ENCODE measurements at regions not wholly inside any gene's neighbourhood (a gene's known extent, or its start where the extent isn't known, plus 50 kb on each side); places are given as distances from the start of the nearest gene placed in this dataset.

DNA sequence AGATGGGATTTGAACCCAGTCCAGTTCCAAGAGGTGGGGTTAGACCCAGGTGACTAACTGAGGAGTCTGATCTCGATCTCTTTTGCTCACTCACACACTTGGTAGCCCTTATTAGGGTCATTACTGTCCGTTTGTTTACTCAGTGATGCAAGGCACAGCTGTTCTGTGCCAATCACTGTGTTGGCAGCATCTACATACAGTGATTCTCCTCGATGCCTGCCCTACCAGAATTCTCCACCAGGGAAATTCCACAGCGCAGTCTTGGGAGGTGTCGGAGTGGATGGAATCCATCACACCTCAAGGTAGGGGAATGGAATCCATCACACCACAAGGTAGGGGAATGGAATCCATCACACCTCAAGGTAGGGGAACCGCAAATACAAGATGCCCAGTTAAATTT, 279.6 kb downstream of the MAF start:
- no peaks in the 10 kb centered on the region for H3F3A ChIP-seq (ENCODE audit: insufficient read depth, low read length)
- H3K9ac ChIP-seq (ENCODE audit: low read length), result no peak overlapping the region
- H3K4me3 ChIP-seq (ENCODE audit: low read length), result no peak overlapping the region
- H2AFZ ChIP-seq (ENCODE audit: low read length), result no peak overlapping the region
- no peaks in the 10 kb centered on the region for H4K20me1 ChIP-seq (ENCODE audit: insufficient read depth, low read length)
- no peak for DNase-seq
- no peak overlapping the region for H3K27ac ChIP-seq (ENCODE audit: low read length)
- no peaks in the 10 kb centered on the region for H3K4me1 ChIP-seq (ENCODE audit: low read length)
- H3K27me3 ChIP-seq (replicated peaks; ENCODE audit: insufficient read depth, low read length), result no peaks in the 10 kb centered on the region
- TF ChIP-seq, protein P1, sequence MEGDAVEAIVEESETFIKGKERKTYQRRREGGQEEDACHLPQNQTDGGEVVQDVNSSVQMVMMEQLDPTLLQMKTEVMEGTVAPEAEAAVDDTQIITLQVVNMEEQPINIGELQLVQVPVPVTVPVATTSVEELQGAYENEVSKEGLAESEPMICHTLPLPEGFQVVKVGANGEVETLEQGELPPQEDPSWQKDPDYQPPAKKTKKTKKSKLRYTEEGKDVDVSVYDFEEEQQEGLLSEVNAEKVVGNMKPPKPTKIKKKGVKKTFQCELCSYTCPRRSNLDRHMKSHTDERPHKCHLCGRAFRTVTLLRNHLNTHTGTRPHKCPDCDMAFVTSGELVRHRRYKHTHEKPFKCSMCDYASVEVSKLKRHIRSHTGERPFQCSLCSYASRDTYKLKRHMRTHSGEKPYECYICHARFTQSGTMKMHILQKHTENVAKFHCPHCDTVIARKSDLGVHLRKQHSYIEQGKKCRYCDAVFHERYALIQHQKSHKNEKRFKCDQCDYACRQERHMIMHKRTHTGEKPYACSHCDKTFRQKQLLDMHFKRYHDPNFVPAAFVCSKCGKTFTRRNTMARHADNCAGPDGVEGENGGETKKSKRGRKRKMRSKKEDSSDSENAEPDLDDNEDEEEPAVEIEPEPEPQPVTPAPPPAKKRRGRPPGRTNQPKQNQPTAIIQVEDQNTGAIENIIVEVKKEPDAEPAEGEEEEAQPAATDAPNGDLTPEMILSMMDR (IDR thresholded peaks at IDR 0.05; ENCODE audit: low read length), result no peak
- TF ChIP-seq EZH2 (optimal IDR thresholded peaks at IDR 0.05; ENCODE audit: low read depth, low read length) (no peak), EZH2phosphoT487 (IDR thresholded peaks at IDR 0.05; ENCODE audit: low read length) (no peak)
- H3K9me2 ChIP-seq (replicated peaks; ENCODE audit: insufficient read depth, low read length), result no peaks in the 10 kb centered on the region
- no peak overlapping the region for H3K4me2 ChIP-seq (ENCODE audit: low read depth, low read length)
- no peaks in the 10 kb centered on the region for H3K79me2 ChIP-seq (ENCODE audit: low read length)
- H3K9me3 ChIP-seq (replicated peaks; ENCODE audit: insufficient read depth, low read length), result no peaks in the 10 kb centered on the region
- no peaks in the 10 kb centered on the region for H3K36me3 ChIP-seq (replicated peaks; ENCODE audit: insufficient read depth, low read length)

DNA sequence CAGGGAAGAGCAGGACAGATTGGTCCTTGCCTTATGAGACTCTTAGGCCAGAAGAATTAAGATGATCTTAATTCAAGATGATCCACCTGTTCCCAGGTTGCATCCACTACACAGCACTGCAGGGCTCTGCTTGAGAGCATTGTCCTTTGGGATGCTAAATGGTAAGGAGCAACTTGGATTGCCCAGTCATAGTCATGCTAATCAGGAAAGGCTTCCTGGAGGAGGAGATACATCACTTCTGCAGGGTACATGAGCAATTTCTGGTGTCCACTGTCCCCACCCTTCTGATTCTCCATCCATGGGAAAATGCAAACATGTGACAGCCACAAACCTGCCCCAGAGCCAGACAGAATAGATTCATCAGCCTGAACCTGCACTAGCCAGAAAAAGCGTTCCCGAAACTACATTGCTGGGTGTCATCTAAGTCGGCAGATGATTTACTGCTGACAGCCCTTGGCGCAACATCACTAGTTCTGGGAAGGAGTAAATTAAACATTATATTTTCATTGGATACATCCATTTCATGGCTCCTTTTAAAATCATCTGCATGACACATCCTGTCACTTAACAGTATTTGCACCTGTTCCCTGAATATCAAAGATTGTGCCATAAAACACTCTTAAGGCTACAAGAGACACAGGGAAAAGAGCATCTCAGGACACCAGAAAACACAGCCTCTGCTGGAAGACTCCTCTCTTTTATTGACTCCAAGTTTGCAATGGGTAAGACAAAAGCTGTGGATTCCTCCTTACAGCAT, 282.2 kb downstream of the MAF start:
- no peaks in the 10 kb centered on the region for H3F3A ChIP-seq (ENCODE audit: insufficient read depth, low read length)
- TF ChIP-seq EZH2 (optimal IDR thresholded peaks at IDR 0.05; ENCODE audit: low read depth, low read length), result no peak
- H3K4me2 ChIP-seq (ENCODE audit: low read depth, low read length), result no peak overlapping the region

DNA sequence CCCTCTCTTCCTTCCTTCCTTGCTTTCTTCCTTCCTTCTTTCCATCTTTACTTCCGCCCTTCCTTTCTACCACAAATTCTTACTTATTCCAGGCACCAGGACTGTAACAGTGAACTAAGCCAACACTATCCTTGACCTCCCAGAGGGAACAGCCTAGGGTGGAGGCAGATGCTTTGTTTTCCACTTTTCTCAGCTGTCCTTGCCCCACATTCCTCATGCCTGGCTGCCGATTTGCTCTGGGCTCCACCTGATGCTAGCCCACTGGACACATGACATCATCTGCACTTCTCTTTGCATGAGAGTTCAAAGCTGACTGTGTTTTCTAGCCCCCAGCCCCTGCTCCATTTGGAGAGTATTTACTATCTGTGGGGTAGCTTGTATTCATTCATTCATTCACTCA, 283.0 kb downstream of the MAF start:
- H3K27me3 ChIP-seq (replicated peaks; ENCODE audit: insufficient read depth, low read length), result no peaks in the 10 kb centered on the region
- no peaks in the 10 kb centered on the region for H4K20me1 ChIP-seq (ENCODE audit: insufficient read depth, low read length)
- H3K36me3 ChIP-seq (replicated peaks; ENCODE audit: insufficient read depth, low read length), result no peaks in the 10 kb centered on the region
- no peak overlapping the region for H3K9ac ChIP-seq (ENCODE audit: low read length)
- DNase-seq, result no peak
- no peaks in the 10 kb centered on the region for H3K9me2 ChIP-seq (replicated peaks; ENCODE audit: insufficient read depth, low read length)
- H3K27ac ChIP-seq (ENCODE audit: low read length), result no peak overlapping the region
- no peaks in the 10 kb centered on the region for H3K79me2 ChIP-seq (ENCODE audit: low read length)
- H3K4me1 ChIP-seq (ENCODE audit: low read length), result no peaks in the 10 kb centered on the region
- TF ChIP-seq EZH2 (optimal IDR thresholded peaks at IDR 0.05; ENCODE audit: low read depth, low read length) (no peak), EZH2phosphoT487 (IDR thresholded peaks at IDR 0.05; ENCODE audit: low read length) (no peak)
- TF ChIP-seq, protein P1 (IDR thresholded peaks at IDR 0.05; ENCODE audit: low read length), result no peak
- H3F3A ChIP-seq (ENCODE audit: insufficient read depth, low read length), result no peaks in the 10 kb centered on the region
- H3K4me3 ChIP-seq (ENCODE audit: low read length), result no peak overlapping the region
- H3K9me3 ChIP-seq (replicated peaks; ENCODE audit: insufficient read depth, low read length), result no peaks in the 10 kb centered on the region
- no peak overlapping the region for H2AFZ ChIP-seq (ENCODE audit: low read length)
- no peak overlapping the region for H3K4me2 ChIP-seq (ENCODE audit: low read depth, low read length)

More for the DNA sequence above, 282.2 kb downstream of the MAF start:
- no peaks in the 10 kb centered on the region for H3K27me3 ChIP-seq (replicated peaks; ENCODE audit: insufficient read depth, low read length)
- H3K79me2 ChIP-seq (ENCODE audit: low read length), result no peaks in the 10 kb centered on the region
- H3K27ac ChIP-seq (ENCODE audit: low read length), result no peak overlapping the region
- no peaks in the 10 kb centered on the region for H3K4me1 ChIP-seq (ENCODE audit: low read length)
- no peak overlapping the region for H3K9ac ChIP-seq (ENCODE audit: low read length)
- H2AFZ ChIP-seq (ENCODE audit: low read length), result no peak overlapping the region
- H3K9me3 ChIP-seq (replicated peaks; ENCODE audit: insufficient read depth, low read length), result no peaks in the 10 kb centered on the region
- no peak overlapping the region for H3K4me3 ChIP-seq (ENCODE audit: low read length)
- H3K9me2 ChIP-seq (replicated peaks; ENCODE audit: insufficient read depth, low read length), result no peaks in the 10 kb centered on the region
- H3K36me3 ChIP-seq (replicated peaks; ENCODE audit: insufficient read depth, low read length), result no peaks in the 10 kb centered on the region
- no peak for DNase-seq
- H4K20me1 ChIP-seq (ENCODE audit: insufficient read depth, low read length), result no peaks in the 10 kb centered on the region

DNA sequence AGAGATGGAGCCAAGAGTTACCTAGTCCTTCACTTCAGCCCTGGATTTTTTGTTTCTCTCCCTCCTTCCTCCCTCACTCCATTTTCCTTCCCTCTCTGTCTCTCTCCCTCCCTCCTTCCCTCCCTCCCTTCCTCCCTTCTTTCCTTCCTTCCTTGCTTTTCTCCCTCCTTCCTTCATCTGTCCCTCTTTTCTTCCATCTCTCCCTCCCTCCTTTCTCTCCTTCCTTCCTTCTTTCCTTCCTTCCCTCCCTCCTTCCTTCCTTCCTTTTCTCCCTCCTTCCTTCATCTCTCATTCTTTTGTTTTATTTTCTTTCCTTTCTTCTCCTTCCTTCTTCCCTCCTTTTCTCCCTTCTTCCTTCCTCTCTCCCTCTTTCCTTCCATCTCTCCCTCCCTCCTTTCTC, 283.5 kb downstream of the MAF start:
- no peak for TF ChIP-seq EZH2phosphoT487 (IDR thresholded peaks at IDR 0.05; ENCODE audit: low read length)
- Histone ChIP-seq H2AFZ (ENCODE audit: low read length) (no peak overlapping the region), H3K36me3 (replicated peaks; ENCODE audit: insufficient read depth, low read length) (no peaks in the 10 kb centered on the region), H3K4me2 (ENCODE audit: low read depth, low read length) (no peak overlapping the region), H4K20me1 (ENCODE audit: insufficient read depth, low read length) (no peaks in the 10 kb centered on the region), H3K27ac (ENCODE audit: low read length) (no peak overlapping the region), H3K9me2 (replicated peaks; ENCODE audit: insufficient read depth, low read length) (no peaks in the 10 kb centered on the region), H3K27me3 (replicated peaks; ENCODE audit: insufficient read depth, low read length) (no peaks in the 10 kb centered on the region), H3K79me2 (ENCODE audit: low read length) (no peaks in the 10 kb centered on the region), H3K9ac (ENCODE audit: low read length) (no peak overlapping the region), H3K4me3 (ENCODE audit: low read length) (no peak overlapping the region), H3K4me1 (ENCODE audit: low read length) (no peaks in the 10 kb centered on the region), H3K9me3 (replicated peaks; ENCODE audit: insufficient read depth, low read length) (no peaks in the 10 kb centered on the region), H3F3A (ENCODE audit: insufficient read depth, low read length) (no peaks in the 10 kb centered on the region)
- DNase-seq, result no peak

All from MM.1S (cell line).